RKO (cell line): ENCODE measurements at regions not wholly inside any gene's neighbourhood (a gene's known extent, or its start where the extent isn't known, plus 50 kb on each side); places are given as distances from the start of the nearest gene placed in this dataset.
"Not testable (repeated sequence)": the region's sequence is repeated elsewhere in the genome, so short reads cannot be mapped to it uniquely, and the experiment has no call there.

Source experiments
- DNase-seq: peaks from one replicate; pipeline ENCODE4 v3.0.0-alpha.2; 2016; ENCODE audit warnings: low spot score

GRCh38 chr6:140758169-140758877, 1374.4 kb upstream of the GJE1 start:
- no peak for DNase-seq

- no peak for DNase-seq
These were observed 1377.8 kb upstream of the CITED2 start for GRCh38 chr6:140752234-140752633.

GRCh38 chr6:140747114-140747513, 1372.7 kb upstream of the CITED2 start:
- no peak for DNase-seq

GRCh38 chr6:140744659-140745320, 1370.3 kb upstream of the CITED2 start:
- peak; percentile 40 for DNase-seq

GRCh38 chr6:140736231-140736630, 1361.8 kb upstream of the CITED2 start:
- no peak for DNase-seq

- DNase-seq: no peak
These were observed 1358.5 kb upstream of the CITED2 start for GRCh38 chr6:140732991-140733390.

- DNase-seq: no peak
These were observed 1357.7 kb upstream of the CITED2 start for GRCh38 chr6:140732155-140732554.

- no peak for DNase-seq
These were observed 1357.3 kb upstream of the CITED2 start for GRCh38 chr6:140731741-140732140.

- no peak for DNase-seq
These were observed 1355.1 kb upstream of the CITED2 start for GRCh38 chr6:140729521-140729920.

- no peak for DNase-seq
These were observed 1343.6 kb upstream of the CITED2 start for GRCh38 chr6:140718021-140718420.

- no peak for DNase-seq
These were observed 1339.0 kb upstream of the CITED2 start for GRCh38 chr6:140713495-140713894.

- DNase-seq: peak; percentile 11
These were observed 1336.7 kb upstream of the CITED2 start for GRCh38 chr6:140711019-140711613.

- DNase-seq: no peak
These were observed 1334.0 kb upstream of the CITED2 start for GRCh38 chr6:140708441-140708840.

GRCh38 chr6:140704008-140704407, 1329.6 kb upstream of the CITED2 start:
- not testable (repeated sequence) for DNase-seq

GRCh38 chr6:140697585-140697984, 1323.1 kb upstream of the CITED2 start:
- no peak for DNase-seq

- no peak for DNase-seq
These were observed 1310.5 kb upstream of the CITED2 start for GRCh38 chr6:140684776-140685550.

GRCh38 chr6:140677781-140678528, 1303.5 kb upstream of the CITED2 start:
- no peak for DNase-seq

GRCh38 chr6:140671926-140672325, 1297.5 kb upstream of the CITED2 start:
- DNase-seq: peak; percentile 51

- no peak for DNase-seq
These were observed 1295.6 kb upstream of the CITED2 start for GRCh38 chr6:140670021-140670420.

- DNase-seq: no peak
These were observed 1294.9 kb upstream of the CITED2 start for GRCh38 chr6:140669321-140669720.

GRCh38 chr6:140663772-140664171, 1289.3 kb upstream of the CITED2 start:
- no peak for DNase-seq

- no peak for DNase-seq
These were observed 1288.6 kb upstream of the CITED2 start for GRCh38 chr6:140663094-140663493.
